ENCODE measurements at regions not wholly inside any gene's neighbourhood (a gene's known extent, or its start where the extent isn't known, plus 50 kb on each side); places are given as distances from the start of the nearest gene placed in this dataset.

GRCh38 chr18:37769826-37770225 lies 204.2 kb upstream of the CELF4 start:
- WGBS, 2 donors: 35 to 56% methylated on average over 1 of the region's 1 CpG
- intact Hi-C loops (cut with DNase I; ENCODE audit: low total_unique reads): no loop called here
- Histone ChIP-seq H3K27me3 (no peaks in the 10 kb centered on the region), H3K27ac (no peak overlapping the region), H3K4me1 (peaks cover 5% of the 10 kb centered on the region), H3K4me3 (no peak overlapping the region), H3K9me3 (no peaks in the 10 kb centered on the region), H3K36me3 (ENCODE audit: low read depth, missing control alignments) (no peaks in the 10 kb centered on the region)
- no peak for DNase-seq
- no peak for TF ChIP-seq CTCF (IDR thresholded peaks at IDR 0.05)
- no peak for TF ChIP-seq POLR2A (IDR thresholded peaks at IDR 0.05)

GRCh38 chr18:37764541-37765288 lies 199.1 kb upstream of the CELF4 start:
- no peak for DNase-seq
- Histone ChIP-seq H3K4me3 (no peak overlapping the region), H3K27me3 (no peaks in the 10 kb centered on the region), H3K27ac (no peak overlapping the region), H3K36me3 (ENCODE audit: low read depth, missing control alignments) (no peaks in the 10 kb centered on the region), H3K9me3 (no peaks in the 10 kb centered on the region), H3K4me1 (peaks cover 7% of the 10 kb centered on the region)
- no peak for TF ChIP-seq POLR2A (IDR thresholded peaks at IDR 0.05)
- no peak for TF ChIP-seq CTCF (IDR thresholded peaks at IDR 0.05)
- 77 to 78% methylated on average over 8 of the region's 8 CpGs for WGBS, 2 donors
- intact Hi-C loops (cut with DNase I; ENCODE audit: low total_unique reads): no loop called here

GRCh38 chr18:37762076-37762621 lies 196.6 kb upstream of the CELF4 start:
- no peak overlapping the region for H3K4me3 ChIP-seq
- H3K4me1 ChIP-seq: peaks cover 7% of the 10 kb centered on the region
- DNase-seq: peak; percentile 72
- intact Hi-C loops (cut with DNase I; ENCODE audit: low total_unique reads): no loop called here
- H3K27ac ChIP-seq: peak overlapping the region in 1 of 2 donors; percentile 57
- TF ChIP-seq POLR2A (IDR thresholded peaks at IDR 0.05) (no peak), CTCF (IDR thresholded peaks at IDR 0.05) (no peak)
- 26 to 69% methylated on average over 6 of the region's 6 CpGs for WGBS, 2 donors
- H3K9me3 ChIP-seq: no peaks in the 10 kb centered on the region
- no peaks in the 10 kb centered on the region for H3K27me3 ChIP-seq
- H3K36me3 ChIP-seq (ENCODE audit: low read depth, missing control alignments): no peaks in the 10 kb centered on the region

GRCh38 chr18:37754141-37754540 lies 188.5 kb upstream of the CELF4 start:
- DNase-seq: no peak
- H3K4me1 ChIP-seq: no peaks in the 10 kb centered on the region
- no peak overlapping the region for H3K4me3 ChIP-seq
- no peaks in the 10 kb centered on the region for H3K36me3 ChIP-seq (ENCODE audit: low read depth, missing control alignments)
- H3K27ac ChIP-seq: no peak overlapping the region
- H3K27me3 ChIP-seq: no peaks in the 10 kb centered on the region
- intact Hi-C loops (cut with DNase I; ENCODE audit: low total_unique reads): no loop called here
- TF ChIP-seq POLR2A (IDR thresholded peaks at IDR 0.05) (no peak), CTCF (IDR thresholded peaks at IDR 0.05) (no peak)
- H3K9me3 ChIP-seq: no peaks in the 10 kb centered on the region

- Histone ChIP-seq H3K27ac (no peak overlapping the region), H3K4me1 (no peaks in the 10 kb centered on the region), H3K9me3 (no peaks in the 10 kb centered on the region), H3K36me3 (ENCODE audit: low read depth, missing control alignments) (no peaks in the 10 kb centered on the region), H3K27me3 (no peaks in the 10 kb centered on the region), H3K4me3 (no peak overlapping the region)
- WGBS, 2 donors: 90 to 96% methylated on average over 2 of the region's 2 CpGs
- DNase-seq: no peak
- TF ChIP-seq POLR2A (IDR thresholded peaks at IDR 0.05) (no peak), CTCF (IDR thresholded peaks at IDR 0.05) (no peak)
- intact Hi-C loops (cut with DNase I; ENCODE audit: low total_unique reads): no loop called here
Observed at GRCh38 chr18:37742436-37742835, 176.8 kb upstream of the CELF4 start.

Measured in testis (tissue), 2 donors.